HEK293 (cell line): ENCODE measurements at regions not wholly inside any gene's neighbourhood (a gene's known extent, or its start where the extent isn't known, plus 50 kb on each side); places are given as distances from the start of the nearest gene placed in this dataset.

Experiments
- CTCF ChIA-PET: fragments of 350-600 bp; formaldehyde crosslinking; extraction: SDS; loops from one replicate; lab custom pipeline; 2021; ENCODE audit warnings: antibody characterized with exemption; lab: Yijun Ruan, JAX
- POLR2A ChIA-PET: fragments of 300-600 bp; formaldehyde crosslinking; extraction: SDS; loops from one replicate; lab custom pipeline; 2020; ENCODE audit warnings: antibody characterized with exemption, inconsistent platforms; lab: Yijun Ruan, JAX
- H3K27ac ChIP-seq: fragments of 200-500 bp; sonication (Bioruptor generic); 2 replicates; pipeline ENCODE4 v1.5.1; 2014; ENCODE audit warnings: low read depth, low read length, control low read depth, inconsistent platforms; ENCODE audit errors: extremely low read depth
- H3K36me3 ChIP-seq, 2 experiments: fragments of 200-500 bp in 1 of 2; sonication (Bioruptor generic) in 1 of 2; 1 replicate in 1 of 2; 2 replicates in 1 of 2; pipeline ENCODE4 v1.5.1; 2014 to 2017; ENCODE audit warnings: inconsistent platforms in 2 of 2, low read length in 2 of 2; ENCODE audit not compliant: control insufficient read depth in 2 of 2, insufficient read depth in 1 of 2
- H3K4me1 ChIP-seq: fragments of 200-500 bp; sonication (Bioruptor generic); 2 replicates; pipeline ENCODE4 v1.5.1; 2014; ENCODE audit warnings: mild to moderate bottlenecking, low read length, inconsistent platforms; ENCODE audit not compliant: control insufficient read depth, insufficient read depth
- H3K4me3 ChIP-seq: 2 replicates; pipeline ENCODE4 v1.5.1; 2011; ENCODE audit warnings: low read depth, mild to moderate bottlenecking, control low read depth, low read length, moderate library complexity
- H3K9me3 ChIP-seq: fragments of 200-500 bp; sonication (Bioruptor generic); 2 replicates; pipeline ENCODE4 v1.5.1; 2014; ENCODE audit warnings: low read depth, low read length, inconsistent platforms; ENCODE audit not compliant: control insufficient read depth, insufficient read depth
- KLF17 ChIP-seq: fragments of 450-650 bp; formaldehyde crosslinking; IDR thresholded peaks from 2 replicates; pipeline ENCODE4 v1.5.1; 2016; ENCODE audit warnings: missing biosample characterization, missing genetic modification characterization
- MEIS1 ChIP-seq: sonication (generic); formaldehyde crosslinking; IDR thresholded peaks from 2 replicates; pipeline ENCODE4 v1.8.1; 2022; ENCODE audit warnings: missing genetic modification reagents, mild to moderate bottlenecking, borderline replicate concordance
- OSR2 ChIP-seq: fragments of 450-650 bp; formaldehyde crosslinking; IDR thresholded peaks from 2 replicates; pipeline ENCODE4 v1.5.1; 2016; ENCODE audit warnings: missing biosample characterization, missing genetic modification characterization
- PRDM6 ChIP-seq: fragments of 450-650 bp; formaldehyde crosslinking; IDR thresholded peaks from 2 replicates; pipeline ENCODE4 v1.5.1; 2017; ENCODE audit warnings: missing biosample characterization, missing genetic modification characterization
- SETDB1 ChIP-seq: IDR thresholded peaks from one replicate; pipeline ENCODE4 v1.6.1; 2017; ENCODE audit warnings: mild to moderate bottlenecking, low read length, moderate library complexity, mixed read lengths; ENCODE audit not compliant: insufficient read length
- SP3 ChIP-seq: fragments of 450-650 bp; formaldehyde crosslinking; IDR thresholded peaks from 2 replicates; pipeline ENCODE4 v1.5.1; 2016; ENCODE audit warnings: missing biosample characterization, missing genetic modification characterization
- ZBTB17 ChIP-seq: fragments of 450-650 bp; formaldehyde crosslinking; IDR thresholded peaks from 2 replicates; pipeline ENCODE4 v1.5.1; 2016; ENCODE audit warnings: missing biosample characterization, missing genetic modification characterization
- ZFHX2 ChIP-seq: fragments of 450-650 bp; formaldehyde crosslinking; conservative IDR thresholded peaks from 2 replicates; pipeline ENCODE4 v1.5.1; 2016; ENCODE audit warnings: missing biosample characterization, missing genetic modification characterization
- ZNF138 ChIP-seq: fragments of 450-650 bp; formaldehyde crosslinking; IDR thresholded peaks from 2 replicates; pipeline ENCODE4 v1.5.1; 2016; ENCODE audit warnings: missing biosample characterization, missing genetic modification characterization, borderline replicate concordance
- ZNF140 ChIP-seq: fragments of 450-650 bp; formaldehyde crosslinking; IDR thresholded peaks from 2 replicates; pipeline ENCODE4 v1.5.1; 2016; ENCODE audit warnings: missing biosample characterization, missing genetic modification characterization
- ZNF23 ChIP-seq: fragments of 450-650 bp; formaldehyde crosslinking; IDR thresholded peaks from 2 replicates; pipeline ENCODE4 v1.5.1; 2016; ENCODE audit warnings: missing biosample characterization, missing genetic modification characterization, borderline replicate concordance
- ZNF24 ChIP-seq: fragments of 450-650 bp; formaldehyde crosslinking; IDR thresholded peaks from 2 replicates; pipeline ENCODE4 v1.5.1; 2016; ENCODE audit warnings: missing biosample characterization, missing genetic modification characterization
- ZNF248 ChIP-seq: fragments of 450-650 bp; formaldehyde crosslinking; IDR thresholded peaks from 2 replicates; pipeline ENCODE4 v1.5.1; 2017; ENCODE audit warnings: missing biosample characterization, missing genetic modification characterization
- ZNF302 ChIP-seq: fragments of 450-650 bp; formaldehyde crosslinking; IDR thresholded peaks from 2 replicates; pipeline ENCODE4 v1.5.1; 2016; ENCODE audit warnings: missing biosample characterization, missing genetic modification characterization, low read depth
- ZNF350 ChIP-seq: fragments of 450-650 bp; formaldehyde crosslinking; IDR thresholded peaks from 2 replicates; pipeline ENCODE4 v1.5.0; 2017; ENCODE audit warnings: missing biosample characterization, mild to moderate bottlenecking, missing genetic modification characterization
- ZNF423 ChIP-seq: fragments of 450-650 bp; formaldehyde crosslinking; IDR thresholded peaks from 2 replicates; pipeline ENCODE4 v1.5.1; 2016; ENCODE audit warnings: missing biosample characterization, missing genetic modification characterization
- ZNF48 ChIP-seq: fragments of 450-650 bp; formaldehyde crosslinking; IDR thresholded peaks from 2 replicates; pipeline ENCODE4 v1.5.1; 2016; ENCODE audit warnings: missing biosample characterization, missing genetic modification characterization
- ZNF513 ChIP-seq: fragments of 450-650 bp; IDR thresholded peaks from 2 replicates; pipeline ENCODE4 v1.5.1; 2018; ENCODE audit warnings: missing biosample characterization, missing genetic modification characterization
- ZNF521 ChIP-seq: fragments of 450-650 bp; formaldehyde crosslinking; IDR thresholded peaks from 2 replicates; pipeline ENCODE4 v1.5.1; 2017; ENCODE audit warnings: missing biosample characterization, mild to moderate bottlenecking, missing genetic modification characterization
- ZNF558 ChIP-seq: fragments of 450-650 bp; formaldehyde crosslinking; IDR thresholded peaks from 2 replicates; pipeline ENCODE4 v1.5.1; 2016; ENCODE audit warnings: missing biosample characterization, missing genetic modification characterization
- ZNF623 ChIP-seq: fragments of 450-650 bp; formaldehyde crosslinking; IDR thresholded peaks from 2 replicates; pipeline ENCODE4 v1.5.1; 2016; ENCODE audit warnings: missing biosample characterization, missing genetic modification characterization
- ZNF785 ChIP-seq: fragments of 450-650 bp; formaldehyde crosslinking; IDR thresholded peaks from 2 replicates; pipeline ENCODE4 v1.5.1; 2016; ENCODE audit warnings: missing biosample characterization, missing genetic modification characterization
- ZSCAN30 ChIP-seq: fragments of 450-650 bp; IDR thresholded peaks from 2 replicates; pipeline ENCODE4 v1.5.1; 2018; ENCODE audit warnings: missing biosample characterization, mild to moderate bottlenecking, missing genetic modification characterization, moderate library complexity
- TF ChIP-seq, protein P1 (sequence below): fragments of 450-650 bp; formaldehyde crosslinking; IDR thresholded peaks from 2 replicates; pipeline ENCODE4 v1.5.1; 2017; ENCODE audit warnings: missing biosample characterization, mild to moderate bottlenecking, missing genetic modification characterization, moderate library complexity
- TF ChIP-seq, protein P2 (sequence below): fragments of 450-650 bp; formaldehyde crosslinking; IDR thresholded peaks from 2 replicates; pipeline ENCODE4 v1.5.1; 2017; ENCODE audit warnings: missing biosample characterization, missing genetic modification characterization

DNA sequence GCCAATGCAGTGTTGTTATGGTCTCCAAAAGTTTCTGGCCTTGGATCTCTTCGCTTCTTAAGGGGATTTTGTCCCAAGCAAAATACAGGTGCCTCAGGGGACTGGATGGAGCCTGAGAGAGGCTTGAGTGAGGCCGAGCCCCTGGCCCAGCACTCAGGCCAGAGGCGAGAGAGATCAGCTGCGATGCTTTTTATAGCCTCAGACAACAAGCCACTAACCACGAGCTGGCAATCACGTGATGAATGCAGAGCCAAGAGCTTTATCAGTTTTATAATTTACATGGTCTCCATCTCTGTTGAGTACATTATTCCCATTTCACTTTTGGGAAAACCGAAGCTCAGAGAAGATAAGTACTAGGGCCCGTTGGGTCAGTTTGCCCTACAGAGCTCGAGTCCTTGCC lies 360.0 kb upstream of the CDH5 start:
- POLR2A ChIA-PET: no interaction called here
- Histone ChIP-seq H3K36me3 (no peaks in the 10 kb centered on the region), H3K27ac (no peak overlapping the region), H3K4me3 (no peak overlapping the region), H3K4me1 (no peaks in the 10 kb centered on the region), H3K9me3 (no peaks in the 10 kb centered on the region)
- TF ChIP-seq ZNF423 (tag by site-specific recombination) (no peak), MEIS1 (no peak), ZSCAN30 (tag by site-specific recombination) (no peak), ZNF521 (tag by site-specific recombination) (no peak), ZNF558 (tag by site-specific recombination) (no peak), ZNF302 (tag by site-specific recombination) (no peak), KLF17 (tag by site-specific recombination) (no peak), ZFHX2 (no peak), ZNF513 (tag by site-specific recombination) (no peak), ZNF785 (tag by site-specific recombination) (no peak), SP3 (tag by site-specific recombination) (no peak), OSR2 (tag by site-specific recombination) (no peak), ZBTB17 (tag by site-specific recombination) (no peak), SETDB1 (no peak), ZNF140 (tag by site-specific recombination) (no peak), ZNF248 (tag by site-specific recombination) (no peak), ZNF623 (tag by site-specific recombination) (no peak), ZNF24 (tag by site-specific recombination) (no peak)
- TF ChIP-seq, protein P1, sequence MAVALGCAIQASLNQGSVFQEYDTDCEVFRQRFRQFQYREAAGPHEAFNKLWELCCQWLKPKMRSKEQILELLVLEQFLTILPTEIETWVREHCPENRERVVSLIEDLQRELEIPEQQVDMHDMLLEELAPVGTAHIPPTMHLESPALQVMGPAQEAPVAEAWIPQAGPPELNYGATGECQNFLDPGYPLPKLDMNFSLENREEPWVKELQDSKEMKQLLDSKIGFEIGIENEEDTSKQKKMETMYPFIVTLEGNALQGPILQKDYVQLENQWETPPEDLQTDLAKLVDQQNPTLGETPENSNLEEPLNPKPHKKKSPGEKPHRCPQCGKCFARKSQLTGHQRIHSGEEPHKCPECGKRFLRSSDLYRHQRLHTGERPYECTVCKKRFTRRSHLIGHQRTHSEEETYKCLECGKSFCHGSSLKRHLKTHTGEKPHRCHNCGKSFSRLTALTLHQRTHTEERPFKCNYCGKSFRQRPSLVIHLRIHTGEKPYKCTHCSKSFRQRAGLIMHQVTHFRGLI: no peak
- CTCF ChIA-PET: no interaction called here

DNA sequence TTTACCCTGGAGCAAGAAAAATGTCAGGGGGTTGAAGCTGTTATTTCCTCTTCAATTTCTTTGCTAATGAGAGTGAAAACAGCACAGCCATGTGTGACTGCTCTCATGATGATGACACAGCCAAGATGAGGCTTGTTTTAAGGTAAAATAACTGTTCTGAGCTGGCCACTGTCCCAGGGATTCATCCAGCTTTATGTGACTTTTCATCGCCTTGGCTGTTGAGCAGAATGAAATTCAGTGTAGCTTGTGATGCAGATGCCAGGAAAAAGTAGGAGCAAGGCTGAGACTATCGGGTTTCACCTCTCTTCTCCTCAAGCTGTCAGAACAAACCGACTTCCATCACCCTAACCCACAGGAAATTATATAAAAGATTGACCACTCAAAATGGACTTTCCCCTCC lies 361.8 kb upstream of the CDH5 start:
- TF ChIP-seq PRDM6 (tag by site-specific recombination) (no peak), SP3 (tag by site-specific recombination) (no peak), ZNF48 (tag by site-specific recombination) (no peak), ZNF350 (tag by site-specific recombination) (no peak), ZNF138 (tag by site-specific recombination) (no peak), ZNF23 (no peak)
- TF ChIP-seq, protein P2, sequence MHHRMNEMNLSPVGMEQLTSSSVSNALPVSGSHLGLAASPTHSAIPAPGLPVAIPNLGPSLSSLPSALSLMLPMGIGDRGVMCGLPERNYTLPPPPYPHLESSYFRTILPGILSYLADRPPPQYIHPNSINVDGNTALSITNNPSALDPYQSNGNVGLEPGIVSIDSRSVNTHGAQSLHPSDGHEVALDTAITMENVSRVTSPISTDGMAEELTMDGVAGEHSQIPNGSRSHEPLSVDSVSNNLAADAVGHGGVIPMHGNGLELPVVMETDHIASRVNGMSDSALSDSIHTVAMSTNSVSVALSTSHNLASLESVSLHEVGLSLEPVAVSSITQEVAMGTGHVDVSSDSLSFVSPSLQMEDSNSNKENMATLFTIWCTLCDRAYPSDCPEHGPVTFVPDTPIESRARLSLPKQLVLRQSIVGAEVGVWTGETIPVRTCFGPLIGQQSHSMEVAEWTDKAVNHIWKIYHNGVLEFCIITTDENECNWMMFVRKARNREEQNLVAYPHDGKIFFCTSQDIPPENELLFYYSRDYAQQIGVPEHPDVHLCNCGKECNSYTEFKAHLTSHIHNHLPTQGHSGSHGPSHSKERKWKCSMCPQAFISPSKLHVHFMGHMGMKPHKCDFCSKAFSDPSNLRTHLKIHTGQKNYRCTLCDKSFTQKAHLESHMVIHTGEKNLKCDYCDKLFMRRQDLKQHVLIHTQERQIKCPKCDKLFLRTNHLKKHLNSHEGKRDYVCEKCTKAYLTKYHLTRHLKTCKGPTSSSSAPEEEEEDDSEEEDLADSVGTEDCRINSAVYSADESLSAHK: no peak
- H3K4me3 ChIP-seq: no peak overlapping the region
- H3K36me3 ChIP-seq: no peaks in the 10 kb centered on the region
- H3K4me1 ChIP-seq: no peaks in the 10 kb centered on the region
- ChIA-PET CTCF (interaction anchor here (0.5 kb wide), 1 partner anchor 280 kb away, joined by 3 read pairs; no protein-coding TSS in a partner anchor), POLR2A (no interaction called here)
- H3K9me3 ChIP-seq: no peaks in the 10 kb centered on the region
- H3K27ac ChIP-seq: no peak overlapping the region
